Suppressor macrophage treated with lipopolysaccharide for 4 hours (primary cell): ENCODE measurements at regions not wholly inside any gene's neighbourhood (a gene's known extent, or its start where the extent isn't known, plus 50 kb on each side); places are given as distances from the start of the nearest gene placed in this dataset.
A peak's percentile ranks its signal among the peaks of the same experiment; 100 is the strongest.
"Not testable (repeated sequence)": the region's sequence is repeated elsewhere in the genome, so short reads cannot be mapped to it uniquely, and the experiment has no call there.

Source experiments
- DNase-seq: peaks from one replicate; pipeline ENCODE4 v3.0.0-alpha.2; 2020

DNA sequence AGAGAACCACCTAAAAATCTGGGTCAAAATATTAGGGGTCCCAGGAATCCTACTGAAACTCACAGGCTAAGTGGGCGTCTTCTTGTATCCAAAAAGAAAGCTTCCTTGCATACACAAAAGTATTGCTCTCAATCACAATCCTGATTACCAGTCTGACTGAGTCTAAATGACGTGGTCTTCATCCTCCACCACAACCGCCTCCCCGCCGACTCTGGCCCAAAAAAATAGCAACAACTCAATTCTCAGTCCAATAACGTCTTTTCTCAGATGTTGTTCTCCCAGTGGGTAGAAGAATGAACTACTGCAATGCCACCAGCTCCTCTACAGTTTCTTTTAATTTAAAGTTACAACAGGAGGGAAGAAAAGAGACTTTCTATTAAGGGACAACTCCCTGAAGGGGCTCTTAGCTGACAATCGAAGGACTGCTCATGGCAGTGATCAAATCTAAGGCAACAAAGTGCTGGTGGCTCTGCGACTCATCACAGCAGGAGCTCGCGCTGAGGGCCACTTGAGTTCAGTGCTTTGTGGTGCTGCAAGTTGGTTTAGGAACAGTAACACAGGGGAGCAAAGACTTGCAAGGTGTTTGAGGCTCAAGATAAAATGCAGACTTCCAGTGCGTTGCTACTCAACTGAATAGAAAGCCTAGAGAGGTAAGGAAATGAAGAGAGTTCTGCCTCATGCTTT, 394.1 kb downstream of the BCAT1 start:
- no peak for DNase-seq

DNA sequence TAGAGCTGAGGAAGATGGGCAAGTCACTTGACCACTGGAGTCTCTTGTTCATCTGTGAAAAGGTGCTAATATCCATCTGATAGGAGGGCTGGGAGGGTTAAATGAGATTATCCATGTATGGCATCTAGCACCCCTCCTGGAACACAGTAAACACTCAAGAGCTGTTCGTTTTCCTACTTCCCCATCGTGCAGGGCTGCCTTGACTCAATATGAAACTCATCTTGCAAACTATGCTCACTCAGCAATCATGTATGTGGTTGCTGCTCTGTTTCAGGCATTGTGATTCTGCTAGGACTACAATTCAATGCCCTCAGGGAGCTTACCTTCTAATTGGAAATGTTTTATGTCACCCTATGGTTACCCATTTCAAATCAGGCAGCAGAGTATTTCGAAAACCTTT, 395.6 kb downstream of the BCAT1 start:
- DNase-seq: no peak

DNA sequence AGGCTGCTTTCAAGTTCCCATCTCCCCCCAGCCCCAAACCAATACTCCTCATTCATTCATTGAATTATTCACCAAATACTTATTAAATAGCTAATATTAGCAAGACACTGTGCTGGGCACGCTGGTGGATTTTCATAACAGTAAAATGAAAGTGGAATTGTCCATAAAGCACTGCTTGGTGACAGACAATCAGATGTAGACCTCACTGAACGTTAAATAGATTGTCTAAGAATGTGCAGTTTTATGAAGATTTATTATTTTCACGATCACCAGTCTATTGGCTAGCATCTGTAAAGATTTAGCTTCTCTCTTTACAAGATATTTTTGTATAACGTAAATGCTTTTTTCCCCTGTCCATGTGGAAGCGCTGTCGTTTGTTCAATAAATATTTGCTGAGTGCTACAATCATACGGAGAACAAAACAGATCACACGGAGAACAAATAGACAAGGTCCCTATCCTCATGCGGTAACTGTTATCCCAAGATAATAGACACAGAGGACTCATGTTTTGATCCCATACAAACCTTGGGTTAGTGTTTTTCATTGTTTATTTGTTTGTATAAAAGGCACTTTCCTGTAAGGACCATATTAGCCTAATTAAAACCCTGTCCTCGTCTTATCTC, 397.6 kb downstream of the BCAT1 start:
- DNase-seq: no peak

DNA sequence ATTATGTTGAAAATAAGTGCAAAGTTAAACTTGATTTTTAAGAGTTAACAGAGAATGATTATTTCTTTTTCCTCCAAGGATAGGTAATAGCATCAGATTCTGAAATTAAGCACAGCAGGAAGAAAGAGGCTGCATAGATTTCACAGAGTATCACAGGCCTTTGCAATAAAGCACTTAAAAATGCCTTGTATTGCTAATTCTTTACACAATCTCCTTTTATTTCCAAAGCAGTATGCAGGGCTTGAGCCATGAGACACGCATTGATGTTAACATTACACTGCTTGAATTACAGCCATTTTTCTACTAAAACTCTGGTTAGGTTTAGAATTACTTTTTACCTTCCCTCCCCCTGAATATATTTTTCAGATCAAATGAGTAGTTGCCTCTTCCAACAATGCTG, 398.3 kb downstream of the BCAT1 start:
- no peak for DNase-seq

DNA sequence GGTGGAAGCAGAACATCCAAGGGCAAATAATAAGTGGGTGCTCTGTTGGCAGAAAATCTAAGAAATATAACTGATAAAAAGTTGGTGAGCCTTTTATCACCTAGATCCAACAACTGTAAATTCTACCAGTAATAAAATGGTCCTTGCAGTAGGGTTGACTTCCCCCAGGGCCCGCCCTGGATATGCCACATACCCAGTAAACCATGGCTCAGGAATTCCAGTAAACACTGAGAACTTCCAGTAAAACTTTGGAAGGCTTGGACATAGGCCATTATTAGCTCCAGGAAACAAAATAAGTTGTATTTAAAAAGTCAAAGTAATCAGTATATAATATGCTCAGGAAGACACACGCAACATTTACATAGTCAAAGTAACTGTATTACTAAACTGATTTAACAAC, 402.2 kb downstream of the BCAT1 start:
- no peak for DNase-seq

DNA sequence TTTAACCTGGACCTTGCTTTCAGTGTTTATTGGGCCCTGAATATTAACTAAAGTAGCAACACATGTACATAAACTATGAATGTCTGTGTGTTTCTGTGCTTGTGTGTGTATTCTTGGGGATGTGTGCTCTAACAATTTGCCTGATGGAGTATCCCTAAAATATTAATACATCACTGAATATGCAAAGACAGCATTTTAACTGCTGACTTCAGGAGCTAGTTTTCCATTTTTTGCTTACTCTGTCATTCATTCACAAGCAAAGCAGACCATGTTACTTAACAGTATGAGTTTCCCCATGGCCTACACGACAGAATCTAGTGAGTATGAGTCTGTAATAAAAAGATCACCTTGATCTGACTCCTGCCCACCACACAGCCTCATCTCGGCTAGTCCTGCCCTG, 402.8 kb downstream of the BCAT1 start:
- no peak for DNase-seq

DNA sequence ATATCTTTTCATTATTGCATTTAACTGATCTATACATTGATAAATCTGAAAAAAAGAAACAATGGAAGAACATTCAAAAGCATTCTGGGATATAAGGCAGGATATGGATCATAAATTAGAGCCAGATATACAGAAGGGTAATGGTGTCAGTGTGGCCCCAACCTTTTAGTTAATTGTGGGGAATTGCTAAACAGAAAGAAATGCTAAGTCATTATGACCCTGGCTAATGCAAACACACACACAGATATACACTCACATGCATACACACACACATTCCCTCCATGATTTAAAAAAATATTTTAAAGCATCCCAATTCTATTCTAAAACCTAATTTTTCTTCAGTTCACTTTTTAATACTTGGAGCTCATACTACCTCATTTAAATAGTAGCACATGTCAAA, 404.5 kb downstream of the BCAT1 start:
- no peak for DNase-seq

DNA sequence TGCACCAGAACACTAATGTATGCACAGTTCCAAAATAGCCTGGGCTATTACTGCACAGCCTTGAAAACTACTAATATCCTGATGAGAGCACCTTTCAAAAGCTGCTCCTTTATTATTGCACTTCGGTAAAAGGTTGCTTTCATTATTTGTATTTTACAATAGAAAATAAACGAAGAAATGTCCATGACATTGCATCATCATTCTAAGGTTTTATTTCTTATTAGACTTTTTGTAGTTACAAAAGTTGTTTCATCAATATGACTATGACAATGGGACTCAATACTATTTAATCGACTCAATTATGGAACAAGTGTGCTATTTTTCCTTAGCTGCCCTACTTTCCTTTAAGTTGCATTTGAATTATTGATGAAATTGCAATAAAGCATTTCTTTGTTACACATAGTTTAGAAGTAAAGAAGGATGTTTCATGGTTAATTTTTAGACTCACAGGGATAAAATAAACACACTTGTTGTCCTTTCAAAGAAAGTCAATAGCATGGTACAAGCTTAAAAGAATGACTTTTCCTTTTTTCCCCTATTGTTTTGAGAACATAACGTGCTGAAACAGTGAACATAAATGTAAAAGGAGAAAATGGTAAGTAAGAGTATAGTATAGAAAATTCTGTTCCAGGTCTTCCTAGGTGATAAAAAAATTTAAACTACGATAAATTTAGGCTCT, 407.6 kb downstream of the BCAT1 start:
- no peak for DNase-seq

DNA sequence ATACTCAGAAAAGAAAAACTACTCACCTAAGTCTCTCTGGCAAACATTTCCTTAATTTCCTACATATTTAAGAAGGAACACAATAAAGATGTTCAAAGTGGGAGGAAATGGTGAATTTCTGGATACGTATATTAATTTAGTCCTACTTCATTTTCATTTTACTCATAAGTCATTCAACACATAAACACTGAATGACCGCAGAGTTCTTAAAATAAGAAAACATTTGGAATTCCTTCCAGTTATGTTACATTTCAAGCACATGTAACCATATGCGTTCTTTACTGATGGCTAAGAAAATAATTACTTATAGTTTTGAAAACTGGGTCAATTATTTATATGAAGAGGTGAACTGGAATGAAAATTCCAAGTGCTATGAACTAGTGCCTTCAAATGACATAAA, 409.3 kb downstream of the BCAT1 start:
- no peak for DNase-seq

DNA sequence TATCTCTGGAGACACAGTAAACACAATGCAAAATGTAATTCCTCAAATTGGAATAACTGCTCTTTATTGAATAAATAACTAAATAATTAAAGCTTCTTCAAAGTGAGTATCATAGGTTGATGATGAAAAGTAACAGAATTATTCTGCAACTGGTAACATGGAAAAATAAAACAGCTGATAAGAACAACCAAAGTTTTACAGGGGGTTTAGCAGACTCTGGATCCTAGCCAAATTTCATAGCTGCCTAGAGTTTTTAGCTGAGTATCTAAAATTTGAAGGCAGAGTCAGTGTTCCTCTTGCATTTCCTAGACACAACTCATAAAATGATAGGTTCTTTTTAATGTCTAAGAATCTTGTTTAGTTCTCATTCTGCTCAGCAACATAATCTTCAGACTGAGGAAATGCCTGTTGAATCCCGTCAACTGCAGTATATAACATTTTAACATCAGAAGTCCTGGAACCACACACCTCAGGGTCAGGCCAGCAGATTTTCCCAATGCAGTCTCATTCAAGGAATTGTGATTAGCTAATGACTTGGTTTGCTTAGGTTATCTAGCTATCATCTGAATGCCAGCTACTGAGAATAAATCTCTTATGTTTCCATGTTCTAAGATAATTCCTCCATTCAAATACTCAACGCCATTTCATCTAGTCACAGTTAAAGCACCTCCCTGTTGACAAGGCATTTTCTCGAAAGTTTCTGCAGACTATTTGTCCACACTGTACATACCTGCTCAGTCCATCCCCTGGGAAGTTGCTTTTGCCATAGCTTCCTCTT, 411.6 kb downstream of the BCAT1 start:
- no peak for DNase-seq

DNA sequence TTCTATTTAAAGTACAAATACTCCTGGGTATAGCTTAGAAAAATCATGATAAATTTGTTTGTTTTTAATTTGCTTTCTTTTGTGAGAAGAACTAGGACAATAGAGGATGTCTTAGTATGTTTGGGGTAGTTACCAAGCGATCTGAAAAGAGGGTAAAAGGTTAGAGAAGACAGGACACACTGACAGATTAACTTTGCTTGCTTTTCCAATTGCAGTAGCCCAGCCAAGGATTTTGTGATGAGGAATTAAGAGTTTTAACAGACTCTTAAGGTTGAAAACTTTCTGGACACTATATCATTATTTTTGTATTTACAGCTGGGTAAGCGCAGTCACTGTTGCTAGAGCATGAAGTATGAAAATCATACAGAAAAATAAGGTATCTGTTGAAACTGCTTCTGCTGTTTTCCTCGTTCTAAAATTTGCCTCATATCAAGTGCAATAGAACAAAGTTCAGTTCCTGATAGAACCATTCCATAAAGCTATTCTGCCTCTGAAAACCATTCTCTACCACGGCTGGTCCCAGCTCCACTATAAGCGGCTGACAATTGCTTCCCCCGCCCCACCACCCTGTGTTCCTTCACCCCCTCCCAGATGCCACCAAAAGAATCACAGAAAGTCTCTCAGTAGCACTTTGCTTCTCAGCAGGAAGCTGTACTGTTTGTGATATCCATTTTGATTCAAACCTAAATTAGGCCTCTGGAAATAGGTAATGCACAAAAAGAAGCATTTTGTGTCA, 413.4 kb downstream of the BCAT1 start:
- DNase-seq: no peak

DNA sequence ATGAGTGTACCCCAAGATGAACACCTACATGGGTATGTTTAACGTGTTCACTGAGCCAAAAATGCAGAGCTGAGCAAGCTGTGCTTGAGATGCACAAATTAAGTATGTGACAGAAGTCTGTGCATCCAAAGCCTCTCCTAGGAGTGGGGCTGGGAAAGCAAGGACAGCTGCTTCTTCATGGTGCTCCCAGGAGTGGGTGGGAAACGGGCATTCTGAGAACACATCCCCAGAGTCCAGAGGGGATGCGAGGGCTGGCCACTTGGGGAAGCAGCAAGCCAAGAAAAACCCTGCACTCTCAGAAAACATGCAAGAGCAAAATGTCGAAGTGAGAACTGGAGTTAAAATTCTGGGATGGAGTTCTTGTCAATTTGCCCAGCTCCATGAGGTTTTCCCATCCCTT, 414.3 kb downstream of the BCAT1 start:
- DNase-seq: no peak

DNA sequence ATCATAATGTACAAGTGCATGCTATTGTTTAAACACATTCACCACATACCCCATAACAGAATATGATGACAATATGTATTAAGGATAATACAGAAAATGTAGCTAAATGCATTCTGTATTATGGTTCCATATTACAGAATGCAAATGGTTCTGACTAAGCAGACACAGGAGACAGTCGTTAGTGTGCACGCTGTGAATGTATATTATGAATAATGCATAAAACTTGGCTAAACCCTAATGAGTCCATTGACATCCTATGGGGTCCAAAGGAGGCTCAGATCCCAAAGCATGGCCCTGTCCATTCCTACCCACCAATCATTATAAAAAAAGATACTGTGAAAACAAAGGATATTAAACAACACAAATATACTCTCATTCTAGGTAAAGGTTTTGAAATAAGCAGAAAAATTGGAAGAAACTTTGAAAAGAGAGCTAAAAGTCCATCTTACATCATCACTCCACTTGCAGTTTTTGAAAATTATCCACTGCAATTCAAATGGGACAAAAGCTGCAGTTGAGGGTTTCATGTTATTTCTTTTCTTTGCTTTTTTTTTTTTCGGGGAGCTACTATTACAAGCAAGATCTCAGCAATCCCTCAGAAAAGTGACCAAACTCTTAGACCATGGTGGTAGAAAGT, 415.1 kb downstream of the BCAT1 start:
- no peak for DNase-seq

DNA sequence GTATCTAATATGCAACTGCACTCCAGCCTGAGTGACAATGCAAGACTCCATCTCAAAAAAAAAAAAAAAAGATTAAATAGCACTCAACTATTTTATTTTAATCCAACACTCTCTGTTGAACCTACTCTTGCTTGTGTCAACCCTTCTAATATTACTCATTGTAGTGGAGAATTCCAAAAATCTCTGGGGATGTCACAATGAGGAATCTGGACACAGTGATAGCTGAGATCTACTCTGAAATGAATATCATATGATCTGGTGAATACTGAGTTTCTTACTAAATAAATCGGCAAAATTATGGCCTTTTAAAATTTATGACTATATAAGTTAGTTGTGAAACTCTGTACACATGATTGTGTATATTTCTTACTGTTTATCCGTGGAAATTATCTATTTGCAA, 418.2 kb downstream of the BCAT1 start:
- no peak for DNase-seq

DNA sequence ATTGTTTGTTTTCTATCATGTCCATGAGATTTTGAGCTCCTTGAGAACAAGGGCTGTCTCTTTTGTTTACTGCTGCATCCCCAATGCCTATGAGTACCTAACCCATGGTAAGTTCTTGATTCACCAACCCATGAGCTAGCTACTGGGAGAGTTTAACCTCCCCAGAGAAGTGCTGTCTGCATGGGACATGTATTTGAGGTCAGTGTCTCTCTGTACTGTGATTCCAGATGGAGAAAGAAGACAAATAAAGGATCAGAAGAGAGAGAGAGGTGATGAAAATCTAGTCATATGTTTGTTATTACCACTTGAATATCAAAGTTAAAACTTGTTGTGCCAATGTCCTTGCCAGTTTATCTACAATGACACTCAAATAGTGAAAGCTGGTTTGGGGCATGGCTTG, 421.8 kb downstream of the BCAT1 start:
- DNase-seq: no peak

DNA sequence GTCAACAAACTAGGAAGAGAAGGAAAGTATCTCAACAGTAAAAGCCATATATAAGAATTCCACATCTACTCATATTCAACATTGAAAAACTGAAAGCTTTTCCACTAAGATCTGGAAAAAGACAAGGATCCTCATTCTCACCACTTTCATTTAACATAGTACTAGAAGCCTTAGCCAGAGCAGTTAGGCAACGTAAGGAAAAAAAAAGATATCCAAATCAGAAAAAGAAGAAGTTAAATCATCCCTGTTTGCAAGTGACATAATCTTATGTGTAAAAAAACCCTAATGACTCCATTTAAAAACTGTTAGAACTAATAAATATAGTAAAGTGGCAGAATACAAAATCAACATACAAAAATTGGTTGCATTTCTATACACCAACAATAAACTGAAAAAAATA, 426.2 kb downstream of the BCAT1 start:
- DNase-seq: peak; percentile 61

DNA sequence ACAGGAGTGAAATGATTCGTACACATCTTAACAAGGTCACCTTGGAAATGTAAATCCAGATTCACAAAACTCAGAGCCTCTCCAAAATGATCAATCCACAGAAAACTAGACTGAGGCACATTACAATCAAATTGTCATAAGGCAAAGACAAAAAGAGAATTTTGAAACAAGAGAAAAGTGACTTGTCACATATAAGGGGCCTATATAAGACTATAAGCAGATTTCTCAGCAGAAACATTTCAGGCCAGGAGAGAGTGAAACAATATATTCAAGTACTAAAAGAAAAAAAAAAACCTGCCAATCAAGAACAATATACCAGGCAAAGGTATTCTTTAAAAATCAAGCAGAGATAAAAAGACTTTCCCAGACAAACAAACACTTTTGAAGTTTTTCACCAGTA, 429.1 kb downstream of the BCAT1 start:
- DNase-seq: no peak

DNA sequence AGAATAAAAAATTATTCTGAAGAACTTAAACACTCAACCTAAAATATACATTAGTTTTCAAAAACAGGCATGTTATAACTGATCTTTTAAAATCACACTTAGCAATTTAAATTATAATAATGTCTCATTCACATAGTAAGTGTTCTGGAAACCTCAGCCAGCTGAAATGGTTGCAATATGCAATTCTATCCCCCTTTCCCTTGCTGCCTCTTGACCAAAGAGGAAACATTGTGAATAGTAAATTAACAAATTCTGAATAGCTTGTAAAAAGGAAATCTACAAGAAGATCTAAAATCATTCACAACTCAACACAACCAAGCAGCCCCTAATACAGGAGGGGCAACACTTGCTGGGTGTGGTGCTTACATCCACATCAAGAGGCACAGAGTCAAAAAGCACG, 431.9 kb downstream of the BCAT1 start:
- DNase-seq: no peak

DNA sequence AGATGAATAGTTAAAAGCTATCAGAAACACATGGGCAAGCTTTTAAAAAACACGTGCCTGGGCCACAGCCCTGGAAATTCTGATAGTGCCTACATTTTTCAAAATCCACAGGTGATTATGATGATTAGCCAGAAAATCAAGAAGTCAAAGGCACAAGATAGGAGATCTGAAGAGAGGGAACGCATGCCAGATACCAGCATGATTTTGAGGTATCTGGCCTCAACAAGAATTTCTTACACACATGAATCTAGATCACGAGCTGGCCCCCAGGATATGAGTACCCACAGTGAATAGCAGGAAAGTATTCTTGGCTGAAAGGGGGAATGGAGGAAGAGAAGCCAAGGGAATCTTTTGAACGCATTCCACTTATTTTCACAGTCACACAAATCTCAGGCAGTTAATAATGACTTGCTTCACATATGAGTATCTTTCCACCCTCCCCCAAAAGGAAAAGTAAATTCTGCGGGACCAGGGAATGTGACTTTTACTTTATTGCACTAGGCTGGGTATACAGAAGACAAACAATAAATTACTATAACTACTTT, 438.2 kb downstream of the BCAT1 start:
- DNase-seq: no peak

DNA sequence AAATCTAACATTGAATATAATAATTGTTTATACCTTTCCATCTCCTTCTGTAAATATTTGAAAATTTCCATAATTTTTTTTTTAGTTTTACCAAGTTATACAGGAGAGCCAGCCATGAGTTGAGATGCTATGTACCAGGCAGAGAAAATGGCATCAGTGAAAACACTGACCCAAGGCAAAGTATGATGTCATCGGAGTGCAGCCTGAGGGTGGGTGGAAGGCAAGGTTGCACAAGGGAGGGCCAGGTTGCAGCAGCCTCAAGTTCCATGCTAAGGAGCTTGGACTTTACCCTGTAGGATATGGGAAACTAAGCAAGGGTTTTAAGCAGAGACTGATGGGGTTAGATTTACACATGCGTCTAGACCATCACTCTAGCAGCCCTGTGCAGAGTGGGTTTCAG, 441.1 kb downstream of the BCAT1 start:
- DNase-seq: peak; percentile 2

DNA sequence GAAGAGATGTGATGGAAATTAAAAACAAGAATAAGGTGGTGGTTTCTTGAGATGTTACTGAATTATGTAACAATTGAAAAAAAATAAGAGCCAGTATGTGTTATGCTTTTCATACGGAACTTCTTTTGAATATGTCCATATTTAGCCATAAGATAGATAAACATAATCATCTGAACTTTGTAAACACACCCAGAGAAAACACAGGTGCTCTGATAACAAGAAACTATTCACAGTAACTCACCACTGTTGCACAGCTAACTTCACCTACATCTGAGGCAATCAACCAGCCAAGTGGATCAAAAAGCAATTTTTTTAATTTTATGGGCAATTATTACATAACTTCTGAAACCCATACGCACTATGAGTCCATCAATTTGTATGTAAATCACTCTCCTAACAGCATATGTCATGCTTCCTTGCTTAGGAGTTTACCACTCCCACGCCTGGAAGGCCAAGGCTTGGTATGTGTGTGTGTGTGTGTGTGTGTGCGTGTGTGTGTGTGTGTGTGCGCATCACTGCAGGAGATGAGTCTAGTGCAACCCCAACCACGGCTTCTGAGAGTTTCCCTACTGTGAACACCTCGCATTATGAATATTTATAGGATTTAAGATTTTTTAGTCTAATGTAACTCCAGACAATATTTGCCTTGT, 443.4 kb downstream of the BCAT1 start:
- DNase-seq: no peak

DNA sequence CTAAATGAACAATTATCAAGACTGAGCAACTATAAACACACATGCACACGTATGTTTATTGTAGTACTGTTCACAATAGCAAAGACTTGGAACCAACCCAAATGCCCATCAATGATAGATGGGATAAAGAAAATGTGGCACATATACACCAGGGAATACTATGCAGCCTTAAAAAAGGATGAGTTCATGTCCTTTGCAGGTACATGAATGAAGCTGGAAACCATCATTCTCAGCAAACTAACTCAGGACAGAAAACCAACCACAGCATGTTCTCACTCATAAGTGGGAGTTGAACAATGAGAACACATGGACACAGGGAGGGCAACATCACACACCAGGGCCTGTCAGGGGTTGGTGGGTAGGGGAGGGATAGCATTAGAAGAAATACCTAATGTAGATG, 445.4 kb downstream of the BCAT1 start:
- not testable (repeated sequence) for DNase-seq
